ENCODE measurements at regions not wholly inside any gene's neighbourhood (a gene's known extent, or its start where the extent isn't known, plus 50 kb on each side); places are given as distances from the start of the nearest gene placed in this dataset.
"Not testable (repeated sequence)": the region's sequence is repeated elsewhere in the genome, so short reads cannot be mapped to it uniquely, and the experiment has no call there.

- DNase-seq = no peak
Measured at GRCh38 chr11:121936781-121937447, 179.1 kb downstream of the BLID start.

DNA sequence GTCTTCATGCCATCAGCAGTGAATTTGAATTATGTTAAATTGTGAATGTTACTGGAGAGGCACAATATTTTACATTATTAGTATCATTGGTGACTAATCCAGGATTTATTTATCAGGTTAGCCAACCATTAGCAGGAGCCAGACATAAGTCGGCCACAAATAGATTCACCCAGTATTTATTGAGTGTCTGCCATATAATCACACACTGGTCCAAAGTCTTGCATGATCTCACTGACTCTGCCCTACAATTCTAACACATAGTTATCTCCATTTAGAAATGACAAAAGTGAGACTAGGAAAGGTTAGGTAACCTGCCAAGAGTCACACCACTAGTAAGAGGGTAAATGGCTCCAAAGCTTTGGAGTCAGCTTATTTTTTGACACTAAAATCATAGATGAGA is 179.6 kb downstream of the BLID start:
- DNase-seq = no peak

GRCh38 chr11:121933694-121934093 is 182.3 kb downstream of the BLID start:
- no peak for DNase-seq

GRCh38 chr11:121933294-121933693 is 182.7 kb downstream of the BLID start:
- no peak for DNase-seq

- DNase-seq = no peak
Measured at GRCh38 chr11:121932646-121933185, 183.3 kb downstream of the BLID start.

- DNase-seq = no peak
Measured at GRCh38 chr11:121931748-121932352, 184.2 kb downstream of the BLID start.

DNA sequence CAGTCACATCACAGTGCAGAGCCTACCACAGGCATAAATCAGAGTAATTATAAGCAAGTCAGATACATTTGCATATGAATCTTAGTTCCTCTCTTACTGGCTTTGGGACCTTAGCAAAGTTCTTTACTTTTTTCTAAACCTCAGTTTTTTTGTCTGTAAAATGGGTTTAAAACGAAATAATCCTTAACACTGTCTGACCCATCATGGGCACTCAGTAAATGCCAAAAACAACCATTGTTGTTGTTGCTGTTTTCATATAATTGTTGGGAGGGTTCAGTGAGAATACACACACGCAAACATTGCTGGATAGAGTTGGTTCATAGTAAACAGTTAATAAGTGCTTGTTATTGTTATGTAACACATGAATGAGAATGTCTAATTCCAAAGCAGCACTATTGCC is 184.9 kb downstream of the BLID start:
- no peak for DNase-seq

- DNase-seq = no peak
Measured at GRCh38 chr11:121930004-121930965, 185.7 kb downstream of the BLID start.

DNA sequence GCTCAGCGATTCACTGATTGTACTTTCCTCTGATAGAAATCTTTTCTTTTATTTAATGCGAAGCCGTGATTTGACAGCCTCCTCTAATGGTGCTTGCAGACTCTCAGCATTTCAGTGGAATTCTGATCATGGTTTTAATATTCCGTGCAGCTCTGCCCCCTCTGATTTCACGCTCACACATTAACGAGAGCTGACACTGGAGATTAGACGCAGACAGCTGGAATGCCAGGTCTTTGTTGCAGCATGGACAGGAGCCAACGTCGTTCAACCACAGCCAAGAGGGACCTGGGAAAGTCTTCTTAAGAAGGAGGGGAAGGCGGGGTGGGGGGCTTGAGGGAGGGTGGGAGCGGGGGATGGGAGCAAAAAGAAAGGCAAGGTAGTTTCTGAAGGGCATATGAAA is 186.4 kb downstream of the BLID start:
- no peak for DNase-seq

- no peak for DNase-seq
Measured at GRCh38 chr11:121928597-121929580, 187.1 kb downstream of the BLID start.

- DNase-seq = no peak
Measured at GRCh38 chr11:121927789-121928188, 188.2 kb downstream of the BLID start.

DNA sequence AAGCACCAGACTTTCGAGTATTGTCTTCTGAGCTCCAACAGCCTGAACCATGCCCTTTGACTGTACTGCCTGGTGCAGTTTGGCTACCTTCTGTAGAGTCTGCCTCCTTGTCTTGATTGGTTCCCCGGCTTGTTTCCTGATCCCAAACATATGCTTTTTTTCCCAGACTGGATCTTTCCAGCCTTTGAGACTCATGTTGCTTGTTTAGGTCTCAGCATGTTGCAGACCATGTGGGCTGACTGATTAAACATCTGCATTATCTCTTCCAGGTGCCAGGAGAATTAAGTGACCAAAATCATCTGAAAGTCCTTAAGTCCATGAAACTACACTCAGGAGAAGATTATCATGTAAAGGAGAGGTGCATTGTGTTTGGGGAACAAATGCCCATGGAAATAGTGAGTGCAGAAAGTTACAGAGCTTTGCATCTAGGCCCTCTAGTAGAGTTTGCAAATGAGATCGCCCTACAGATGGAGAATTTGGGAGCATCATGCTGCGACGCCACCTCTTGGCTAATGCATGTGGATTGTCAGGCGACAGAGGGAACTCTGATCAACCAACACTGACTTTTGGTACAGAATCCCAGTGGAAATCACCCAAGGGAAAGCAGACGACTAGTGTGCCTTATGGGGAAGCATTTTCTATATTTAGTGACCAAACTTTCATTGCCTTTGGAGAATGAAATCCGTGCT is 188.8 kb downstream of the BLID start:
- DNase-seq = no peak

DNA sequence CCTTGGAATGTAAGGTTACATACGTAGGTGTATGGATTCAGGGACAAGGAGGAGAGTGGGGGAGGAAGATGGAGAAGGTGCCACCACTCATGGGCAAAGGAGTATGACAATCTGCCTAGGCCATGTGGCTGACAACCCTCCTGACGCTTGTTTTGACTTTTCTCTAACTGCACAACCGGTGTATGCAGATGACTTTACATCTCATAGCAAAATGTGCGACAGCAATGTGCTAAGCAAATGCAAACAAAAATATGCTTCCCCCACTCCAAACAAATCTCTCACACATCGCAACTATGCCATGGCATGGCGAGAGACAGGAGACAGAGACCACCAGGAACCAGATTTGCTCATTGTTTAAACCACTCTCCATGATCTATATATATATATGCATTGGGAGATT is 191.8 kb downstream of the BLID start:
- DNase-seq = no peak

DNA sequence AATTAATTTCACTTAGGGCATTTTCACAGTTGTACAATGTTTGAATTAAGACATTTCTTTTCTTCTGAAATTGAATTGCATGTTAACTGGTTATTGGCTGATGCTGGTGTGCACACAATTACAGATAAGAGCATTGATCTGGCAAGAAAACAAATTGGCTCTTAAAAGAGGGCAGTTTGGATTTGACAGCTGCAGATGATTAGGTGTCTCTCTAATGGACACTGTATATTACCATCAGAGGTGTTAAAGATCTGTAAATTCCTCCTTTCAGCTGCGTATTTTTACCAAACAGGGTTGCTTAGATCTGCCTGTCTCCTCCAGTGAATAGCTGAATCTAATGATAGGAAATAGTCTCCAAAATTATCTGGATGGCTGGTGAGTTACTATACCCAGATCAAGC is 198.5 kb downstream of the BLID start:
- no peak for DNase-seq

GRCh38 chr11:121914508-121915059 is 201.4 kb downstream of the BLID start:
- no peak for DNase-seq

GRCh38 chr11:121909596-121909995 is 206.4 kb downstream of the BLID start:
- DNase-seq = no peak

GRCh38 chr11:121907379-121907778 is 208.6 kb downstream of the BLID start:
- DNase-seq = no peak

GRCh38 chr11:121904148-121904547 is 211.9 kb downstream of the BLID start:
- no peak for DNase-seq

DNA sequence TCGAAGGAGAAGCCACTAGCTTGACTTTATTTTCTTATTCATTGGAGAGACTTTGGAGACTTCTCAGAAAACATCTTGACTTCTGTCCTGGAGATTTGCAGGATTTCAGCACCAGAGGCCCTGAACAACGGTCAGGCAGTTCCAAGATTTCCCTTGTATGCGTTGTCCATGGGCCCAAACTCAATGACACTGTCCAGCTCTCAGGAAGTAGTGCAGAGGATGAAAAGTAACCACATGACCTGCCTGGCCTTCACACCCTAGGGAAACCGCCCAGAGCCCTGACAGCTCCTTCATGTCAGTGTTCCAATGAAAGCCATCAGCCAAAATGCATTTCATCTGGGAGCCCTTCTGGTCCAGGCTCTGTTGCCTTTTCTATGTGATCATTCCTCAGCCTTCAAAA is 214.1 kb downstream of the BLID start:
- no peak for DNase-seq

DNA sequence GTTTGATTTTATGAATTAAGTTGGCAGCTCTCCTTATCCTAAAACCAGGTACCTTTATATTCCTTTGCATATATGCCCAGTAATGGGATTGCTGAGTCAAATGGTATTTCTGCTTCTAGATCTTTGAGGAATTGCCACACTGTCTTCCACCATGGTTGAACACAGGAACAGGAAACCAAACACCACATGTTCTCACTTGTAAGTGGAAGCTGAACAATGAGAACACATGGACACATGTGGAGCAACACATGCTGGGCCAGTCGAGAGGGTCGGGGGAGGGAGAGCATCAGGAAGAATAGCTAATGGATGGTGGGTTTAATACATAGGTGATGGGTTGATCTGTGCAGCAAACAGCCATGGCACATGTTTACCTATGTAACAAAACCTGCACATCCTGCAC is 214.6 kb downstream of the BLID start:
- DNase-seq = not testable (repeated sequence)

DNA sequence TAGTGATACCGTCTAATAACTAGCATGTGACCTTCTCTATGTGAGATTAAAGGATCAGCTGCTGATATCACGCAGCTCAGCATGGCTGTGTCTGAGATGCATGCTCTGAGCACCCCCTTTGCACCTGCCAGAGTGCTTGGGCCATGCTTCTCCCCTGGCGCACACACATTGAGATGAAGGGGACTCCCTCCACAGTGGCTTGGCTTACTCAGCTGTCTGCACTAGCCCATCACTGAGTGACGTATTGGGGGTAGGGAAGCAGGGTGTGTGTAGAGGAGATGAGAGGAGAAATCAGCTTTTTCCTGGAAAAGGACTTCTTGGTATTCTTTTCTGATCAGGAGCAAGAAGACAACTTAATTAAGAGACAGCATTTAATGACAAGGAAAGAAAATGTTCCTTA is 216.5 kb downstream of the BLID start:
- no peak for DNase-seq
